22Rv1 (cell line): ENCODE measurements at regions not wholly inside any gene's neighbourhood (a gene's known extent, or its start where the extent isn't known, plus 50 kb on each side); places are given as distances from the start of the nearest gene placed in this dataset.

ENCODE experiments used
- CTCF ChIP-seq: fragments of 450-650 bp; IDR thresholded peaks from 2 replicates; pipeline ENCODE4 v1.5.1; 2017; ENCODE audit warnings: mild to moderate bottlenecking
- ZFX ChIP-seq: fragments of 450-650 bp; IDR thresholded peaks from 2 replicates; pipeline ENCODE4 v1.6.1; 2017; ENCODE audit warnings: antibody characterized with exemption, borderline replicate concordance

- TF ChIP-seq ZFX (no peak), CTCF (no peak)
Measured at GRCh38 chr2:34652636-34653035, 1053.5 kb upstream of the FAM98A start.
